Neural progenitor cell (in vitro differentiated cells): ENCODE measurements at regions not wholly inside any gene's neighbourhood (a gene's known extent, or its start where the extent isn't known, plus 50 kb on each side); places are given as distances from the start of the nearest gene placed in this dataset.

Experiments used
- CTCF ChIP-seq: fragments of 200-600 bp; sonication (generic); IDR thresholded peaks from 2 replicates; pipeline ENCODE4 v1.5.1; 2017; ENCODE audit warnings: antibody characterized with exemption, mild to moderate bottlenecking
- EZH2 ChIP-seq: fragments of 200-600 bp; sonication (generic); IDR thresholded peaks from 2 replicates; pipeline ENCODE4 v1.6.1; 2017; ENCODE audit warnings: antibody characterized with exemption, mild to moderate bottlenecking, moderate library complexity
- EZH2phosphoT487 ChIP-seq: fragments of 200-600 bp; sonication (generic); IDR thresholded peaks from 2 replicates; pipeline ENCODE4 v1.6.1; 2017; ENCODE audit warnings: antibody characterized with exemption

GRCh38 chr13:34070006-34070405 lies 252.1 kb downstream of the RFC3 start:
- no peak for TF ChIP-seq CTCF
- no peak for TF ChIP-seq EZH2
- no peak for TF ChIP-seq EZH2phosphoT487
